Right renal pelvis (tissue), 4 donors: ENCODE measurements at regions not wholly inside any gene's neighbourhood (a gene's known extent, or its start where the extent isn't known, plus 50 kb on each side); places are given as distances from the start of the nearest gene placed in this dataset.

ENCODE experiments used
- DNase-seq, 4 donors: peaks; one replicate each; pipeline ENCODE4 v3.0.0-alpha.2; 2013; ENCODE audit warnings: low read depth in 4 of 4, low spot score in 3 of 4, missing footprints in 1 of 4

DNA sequence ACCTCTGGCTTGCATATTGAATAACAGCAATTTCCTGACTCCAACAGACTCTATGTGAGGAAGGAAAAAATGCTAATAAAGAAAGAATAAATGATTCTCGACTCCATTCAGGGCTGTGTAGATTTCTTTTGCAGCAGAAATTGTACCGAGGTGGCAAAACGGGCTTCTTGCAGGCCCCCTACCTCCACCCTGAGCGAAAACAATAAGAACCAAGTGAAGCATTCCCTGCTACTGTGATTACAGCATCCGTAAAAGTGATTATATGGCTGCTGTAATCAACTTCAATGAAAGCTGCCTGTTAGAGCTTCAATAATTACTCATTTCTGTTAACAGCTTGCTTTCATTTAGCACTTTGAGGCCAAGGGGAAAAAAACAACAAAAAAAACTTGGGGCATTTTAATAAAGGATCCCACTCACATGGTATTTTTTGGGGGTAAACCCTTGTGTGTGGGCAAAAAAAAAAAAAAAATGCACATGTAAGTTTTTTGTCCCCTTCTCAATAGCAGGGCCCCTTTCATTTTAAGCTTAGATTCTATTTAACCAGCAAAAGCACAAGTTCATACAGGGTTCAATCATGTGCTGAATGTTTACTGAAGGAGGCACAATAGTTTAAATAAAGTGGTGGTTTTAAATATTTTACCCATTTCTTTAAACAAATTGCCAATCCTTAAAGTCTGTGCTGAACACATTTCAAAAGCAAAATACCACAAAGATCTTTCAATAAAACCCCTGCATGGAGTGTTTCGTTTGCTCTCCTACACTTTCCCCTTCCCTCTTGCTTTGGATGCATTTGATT lies 271.6 kb downstream of the LMO4 start:
- DNase-seq = no peak

DNA sequence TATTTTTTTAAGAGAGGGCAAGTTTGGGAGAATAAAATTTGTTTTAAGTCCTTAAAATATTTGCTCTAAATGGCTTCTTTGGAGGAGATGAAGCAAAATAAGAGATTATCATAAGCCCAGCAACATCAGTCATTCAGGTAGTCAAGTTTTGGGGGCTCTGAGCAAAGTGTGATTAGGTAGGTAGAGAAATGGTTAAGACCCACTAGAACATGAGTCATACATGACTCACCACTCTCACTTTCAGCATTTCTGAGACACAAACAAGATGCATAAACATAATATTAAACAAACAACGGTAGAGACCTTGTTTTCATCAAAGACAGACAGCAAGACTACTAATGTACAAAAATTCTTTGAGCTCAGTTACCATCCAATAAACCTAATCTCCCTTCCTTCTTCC lies 272.2 kb downstream of the LMO4 start:
- DNase-seq = no peak

DNA sequence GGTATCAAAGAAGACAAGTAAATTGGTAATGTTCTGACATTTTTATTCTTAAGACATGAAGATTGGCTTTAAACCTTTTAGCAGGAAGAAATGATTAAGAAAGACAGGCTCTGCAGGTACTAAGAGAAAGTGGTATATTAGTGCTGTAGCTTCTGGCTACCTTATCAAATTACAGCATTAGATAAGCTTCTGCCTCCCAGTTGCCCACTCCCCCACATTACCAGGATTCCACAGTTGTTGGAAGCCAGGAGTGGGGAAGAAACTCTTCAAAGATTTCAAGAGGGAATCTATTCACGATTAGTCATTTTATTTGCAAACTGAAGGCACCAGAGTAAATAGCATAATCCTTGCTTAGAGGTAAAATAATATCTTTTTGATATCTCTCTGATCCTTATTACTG lies 274.9 kb downstream of the LMO4 start:
- DNase-seq = no peak

DNA sequence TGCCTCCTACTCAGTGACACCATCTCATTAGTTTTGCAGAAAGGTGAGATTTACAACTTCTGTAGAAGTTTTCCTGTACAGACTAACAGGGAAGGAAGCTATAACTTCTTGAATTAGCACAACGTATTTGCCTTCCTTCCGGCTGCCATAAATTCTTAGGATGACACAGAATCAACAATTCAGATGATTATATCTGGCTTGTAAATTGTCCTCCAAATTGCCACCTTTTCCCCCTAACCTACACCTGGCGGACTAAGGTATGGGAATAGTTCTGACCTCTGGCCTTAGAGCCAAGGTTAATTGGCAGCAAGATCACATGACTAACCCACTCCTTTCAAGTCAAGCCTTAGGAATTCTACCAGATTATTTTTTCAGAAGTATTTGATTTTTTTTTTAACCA lies 284.3 kb downstream of the LMO4 start:
- DNase-seq = no peak

DNA sequence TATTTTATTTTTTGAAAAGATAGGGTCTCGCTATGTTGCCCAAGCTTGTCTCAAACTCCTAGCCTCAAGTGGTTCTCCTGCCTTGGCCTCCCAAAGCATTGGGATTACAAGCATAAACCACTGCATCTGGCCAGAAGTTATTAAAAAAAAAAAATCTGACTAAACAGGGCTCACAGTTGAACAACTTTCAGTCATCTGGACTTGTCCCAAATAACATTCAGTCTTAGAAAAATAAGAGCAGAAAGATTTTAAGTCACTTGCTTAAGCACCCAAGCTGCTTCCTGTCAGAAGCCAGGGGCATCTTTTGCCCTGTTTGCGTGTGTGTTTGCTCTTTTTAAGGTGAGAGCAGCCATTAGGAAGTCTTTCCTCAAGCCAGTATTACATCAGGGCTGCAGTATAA lies 286.8 kb downstream of the LMO4 start:
- no peak for DNase-seq

DNA sequence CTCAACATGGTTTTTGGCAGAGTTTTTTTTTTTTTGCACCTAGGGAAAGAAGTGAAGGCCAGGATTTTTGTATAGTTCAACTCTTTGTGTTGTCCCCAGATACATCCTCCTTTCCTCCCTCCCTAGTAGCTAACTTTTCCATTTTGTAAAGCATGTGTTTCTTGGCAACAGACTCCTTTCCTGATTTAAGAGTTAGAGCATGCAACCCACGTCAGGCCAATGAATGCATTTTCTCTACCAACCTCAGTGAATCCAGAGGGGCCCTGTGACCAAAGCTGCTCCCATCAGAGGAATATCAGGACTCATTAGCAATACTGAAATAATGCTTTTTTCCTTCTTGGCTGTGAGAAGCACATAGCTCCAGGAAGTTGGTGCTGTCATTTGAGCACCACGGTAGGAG lies 287.2 kb downstream of the LMO4 start:
- no peak for DNase-seq

DNA sequence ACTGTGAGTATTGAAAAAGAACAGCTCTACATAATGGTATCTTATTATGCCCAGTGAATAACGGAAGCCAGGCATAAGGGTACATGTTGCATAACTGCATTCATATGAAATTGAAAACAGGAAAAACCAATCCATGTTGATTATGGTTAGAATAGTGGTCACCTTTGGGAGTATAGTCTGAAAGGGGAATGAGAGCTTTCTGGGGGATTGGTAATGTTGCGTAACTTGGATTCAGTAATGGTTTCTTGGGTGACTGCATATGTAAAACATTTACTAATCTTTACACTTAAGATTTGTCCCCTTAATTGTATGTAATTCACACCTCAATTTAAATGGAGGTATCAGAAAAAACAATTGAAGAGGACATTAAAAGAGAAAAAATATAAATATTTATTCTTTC lies 292.1 kb downstream of the LMO4 start:
- no peak for DNase-seq

DNA sequence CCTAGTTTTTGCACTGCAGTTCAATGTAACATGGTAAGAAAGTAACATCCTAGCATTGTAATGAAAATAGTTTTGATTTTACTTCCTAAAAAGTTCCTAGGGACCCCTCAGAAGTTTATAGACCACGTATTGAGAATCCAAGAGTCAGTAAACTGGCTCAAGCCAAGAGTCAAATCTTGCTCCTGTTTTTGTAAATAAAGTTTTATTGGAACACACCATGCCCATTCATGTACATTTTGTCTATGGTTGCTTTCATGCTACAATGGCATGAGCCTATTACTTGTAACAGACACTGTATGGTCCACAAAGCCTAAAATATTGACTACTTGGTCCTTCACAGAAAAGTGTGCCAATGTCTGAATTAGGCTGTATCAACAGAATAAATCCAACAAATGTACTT lies 301.0 kb downstream of the LMO4 start:
- DNase-seq = no peak

DNA sequence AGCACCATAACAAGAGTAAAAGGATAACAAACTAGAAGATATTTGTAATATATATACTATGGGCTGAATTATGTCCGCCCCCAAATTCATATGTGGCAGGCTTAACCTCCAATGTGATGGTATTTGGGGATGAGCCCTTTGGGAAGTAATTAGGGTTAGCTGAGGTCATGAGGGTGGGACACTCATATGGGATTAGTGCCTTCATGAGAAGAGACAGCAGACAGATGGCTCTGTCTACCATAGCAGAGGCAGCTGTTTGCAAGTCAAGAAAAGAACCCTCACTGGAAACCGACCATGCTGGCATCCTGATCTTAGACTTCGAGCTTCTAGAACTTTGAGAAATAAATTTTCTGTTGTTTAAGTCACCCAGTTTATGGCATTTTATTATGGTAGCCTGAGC lies 303.6 kb downstream of the LMO4 start:
- DNase-seq = no peak

DNA sequence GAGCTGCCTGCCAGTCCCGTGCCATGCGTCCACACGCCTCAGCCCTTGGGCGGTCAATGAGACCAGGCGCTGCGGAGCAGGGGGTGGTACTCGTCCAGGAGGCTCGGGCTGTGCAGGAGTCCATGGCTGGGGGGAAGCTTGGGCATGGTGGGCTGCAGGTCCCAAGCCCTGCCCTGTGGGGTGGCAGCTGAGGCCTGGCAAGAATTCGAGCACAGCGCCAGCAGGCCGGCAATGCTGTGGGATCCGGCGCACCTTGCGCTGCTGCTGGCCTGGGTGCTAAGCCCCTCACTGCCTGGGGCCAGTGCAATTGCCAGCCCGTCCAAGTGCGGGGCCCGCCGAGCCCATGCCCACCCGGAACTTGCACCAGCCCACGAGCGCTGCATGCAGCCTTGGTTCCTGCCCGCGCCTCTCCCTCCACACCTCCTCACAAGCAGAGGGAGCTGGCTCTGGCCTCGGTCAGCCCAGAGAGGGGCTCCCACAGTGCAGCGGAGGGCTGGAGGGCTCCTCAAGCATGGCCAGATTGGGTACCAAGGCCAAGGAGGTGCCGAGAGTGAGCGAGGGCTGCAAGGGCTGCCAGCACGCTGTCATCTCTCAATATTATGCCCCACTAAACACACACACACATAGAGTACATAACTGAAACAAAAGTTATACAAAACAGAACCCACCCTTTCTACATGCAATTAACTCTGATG lies 307.7 kb downstream of the LMO4 start:
- no peak for DNase-seq

DNA sequence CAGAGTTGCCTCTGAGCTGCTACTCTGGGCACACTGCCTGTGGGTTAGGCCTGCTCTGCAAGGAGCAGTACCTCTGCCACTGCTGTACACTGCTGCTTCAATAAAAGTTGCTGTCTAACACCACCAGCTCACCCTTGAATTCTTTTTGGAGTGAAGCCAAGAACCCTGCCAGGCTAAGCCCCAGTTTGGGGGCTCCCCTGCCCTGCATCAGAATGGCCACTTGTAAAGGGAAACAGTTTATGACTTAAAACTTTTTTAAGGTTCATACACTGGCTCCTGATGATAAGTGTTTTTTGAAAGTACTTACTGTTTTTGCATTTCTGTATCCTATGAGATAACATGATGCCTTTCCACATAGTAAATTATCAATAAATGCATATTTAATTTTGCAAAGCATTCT lies 310.0 kb downstream of the LMO4 start:
- DNase-seq = no peak

DNA sequence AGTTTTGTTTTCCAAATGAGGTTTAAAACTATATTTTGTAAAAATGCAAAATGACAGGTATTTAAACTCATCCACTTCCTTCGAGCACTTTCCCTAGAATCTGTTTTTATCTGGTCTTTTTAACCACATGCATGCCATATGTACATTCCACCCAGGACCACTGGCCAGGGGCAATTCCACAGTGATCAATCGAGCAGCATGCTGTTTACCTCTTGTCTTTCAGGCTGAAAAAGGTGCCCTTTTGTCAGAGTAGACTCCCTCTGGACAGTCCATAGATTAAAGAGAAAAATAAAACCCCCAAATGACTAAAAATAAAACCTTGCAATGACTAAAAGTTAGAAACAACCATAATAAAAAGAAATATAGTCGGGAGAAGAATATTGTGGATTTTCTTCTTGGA lies 313.3 kb downstream of the LMO4 start:
- DNase-seq = no peak

DNA sequence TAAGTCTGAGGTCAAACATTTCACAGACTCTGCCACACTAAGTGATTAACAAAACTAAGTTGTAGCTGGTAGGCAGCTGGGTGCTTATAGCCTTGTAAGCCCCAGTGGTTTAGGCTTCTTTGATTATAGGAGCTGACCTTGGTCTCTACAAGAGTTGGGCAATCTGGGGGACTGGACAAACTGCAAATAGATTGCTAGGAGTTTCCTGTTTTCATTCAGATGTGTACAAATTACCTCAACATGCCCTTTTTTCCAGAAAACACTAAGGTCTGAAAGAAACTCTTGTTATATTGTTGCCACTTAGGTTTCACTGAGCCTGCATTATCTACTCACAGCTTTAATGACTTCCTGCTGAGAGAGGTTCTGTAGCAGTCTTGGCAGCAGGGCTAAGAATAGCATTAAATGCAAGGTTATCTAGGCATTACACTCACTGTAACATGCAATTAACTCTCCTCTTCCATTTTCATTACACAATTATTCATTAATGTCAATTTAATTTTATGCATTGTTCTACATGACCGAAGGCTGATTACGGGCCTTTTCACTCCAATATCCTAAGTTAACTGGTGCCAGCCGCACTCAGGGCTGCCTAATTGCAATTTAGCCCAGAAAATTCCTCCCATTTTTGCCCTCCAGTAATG lies 314.0 kb downstream of the LMO4 start:
- peak in 2 of 4 donors; percentile 4 to 12 for DNase-seq

DNA sequence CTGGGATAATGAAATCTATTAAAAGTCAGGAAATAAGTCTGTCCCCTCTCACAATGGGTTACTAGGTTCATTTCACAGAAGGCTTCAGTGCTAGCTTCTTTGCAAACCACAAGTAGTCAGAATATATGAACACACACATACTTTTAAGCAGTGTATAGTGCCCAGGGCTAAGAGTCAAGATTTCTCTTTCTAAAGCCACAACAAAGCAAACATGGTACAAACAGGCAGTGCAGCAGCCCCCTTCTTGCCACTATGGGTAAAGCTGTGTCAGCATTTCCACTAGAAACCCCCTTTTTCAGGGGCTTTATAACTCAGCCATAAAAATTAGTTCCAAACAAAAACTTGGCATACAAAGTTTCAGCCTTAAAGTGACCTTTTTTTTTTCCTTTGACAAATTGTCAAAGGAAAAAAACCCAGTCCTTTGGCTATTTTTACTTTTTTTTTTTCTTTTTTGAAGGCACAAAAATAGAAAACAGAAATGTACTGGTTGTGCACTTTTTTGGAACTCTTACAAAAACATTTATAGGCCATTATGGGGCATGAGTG lies 315.4 kb downstream of the LMO4 start:
- DNase-seq = no peak

DNA sequence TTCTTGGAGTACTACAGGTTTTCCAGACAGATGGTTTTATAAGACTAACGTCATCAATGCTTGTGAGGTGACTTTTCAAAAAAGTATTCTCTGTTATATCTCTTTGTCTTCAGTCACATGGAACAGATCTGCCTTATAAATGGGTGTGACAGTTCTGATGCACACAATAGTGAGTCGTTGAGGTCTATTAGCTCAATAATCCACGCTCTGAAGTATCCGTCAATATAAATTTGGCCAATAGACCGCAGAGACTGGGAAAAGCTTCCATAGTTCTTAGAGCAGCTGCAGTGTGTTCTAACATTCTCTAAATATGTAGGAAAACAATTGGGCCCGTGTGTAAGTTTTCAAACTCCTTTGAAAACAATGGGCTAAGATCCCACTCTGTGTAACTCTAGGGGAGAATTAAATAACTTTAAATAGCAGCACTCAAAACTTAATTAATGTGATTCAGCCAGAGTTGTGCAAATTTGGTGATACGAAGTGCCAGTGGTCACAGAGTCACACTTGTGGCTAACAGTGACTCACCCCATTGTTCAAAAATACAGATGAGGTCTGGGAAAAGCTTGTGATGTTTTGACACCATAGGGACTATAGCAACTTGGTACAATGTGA lies 316.0 kb downstream of the LMO4 start:
- DNase-seq = no peak

DNA sequence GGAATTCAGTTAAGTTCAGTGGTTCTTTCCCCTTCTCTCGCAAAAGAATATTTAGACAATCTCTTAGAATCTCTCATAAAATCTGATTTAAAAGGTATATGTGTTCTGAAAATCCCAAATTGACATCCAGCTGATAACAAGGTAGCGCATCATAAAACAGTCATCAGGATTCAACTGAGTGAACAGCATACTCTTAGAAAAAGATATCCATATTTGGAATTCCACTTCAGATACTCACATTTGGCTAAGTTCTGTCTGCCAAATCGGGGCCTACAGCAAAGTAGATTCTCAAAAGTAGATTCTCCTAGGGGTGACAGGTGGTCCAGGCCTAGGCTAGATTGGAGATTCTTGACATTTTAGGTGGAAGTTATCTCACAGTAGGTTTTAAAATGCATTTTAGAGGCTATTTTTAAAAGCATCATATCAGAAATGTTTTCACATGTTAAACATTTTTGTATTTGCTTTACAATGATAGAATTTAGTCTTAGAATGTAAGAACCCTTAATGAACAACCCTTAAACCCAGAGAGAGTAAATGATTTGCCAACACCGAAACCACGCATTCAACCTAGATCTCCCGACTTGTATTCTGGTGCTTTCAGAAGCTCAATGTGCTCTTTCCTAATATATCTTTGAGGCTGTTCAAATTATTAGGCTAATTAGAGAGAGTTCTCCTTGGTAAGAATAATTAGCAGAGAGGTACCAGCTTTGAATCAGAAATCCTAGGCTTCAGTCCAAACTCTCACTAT lies 318.9 kb downstream of the LMO4 start:
- DNase-seq = no peak

DNA sequence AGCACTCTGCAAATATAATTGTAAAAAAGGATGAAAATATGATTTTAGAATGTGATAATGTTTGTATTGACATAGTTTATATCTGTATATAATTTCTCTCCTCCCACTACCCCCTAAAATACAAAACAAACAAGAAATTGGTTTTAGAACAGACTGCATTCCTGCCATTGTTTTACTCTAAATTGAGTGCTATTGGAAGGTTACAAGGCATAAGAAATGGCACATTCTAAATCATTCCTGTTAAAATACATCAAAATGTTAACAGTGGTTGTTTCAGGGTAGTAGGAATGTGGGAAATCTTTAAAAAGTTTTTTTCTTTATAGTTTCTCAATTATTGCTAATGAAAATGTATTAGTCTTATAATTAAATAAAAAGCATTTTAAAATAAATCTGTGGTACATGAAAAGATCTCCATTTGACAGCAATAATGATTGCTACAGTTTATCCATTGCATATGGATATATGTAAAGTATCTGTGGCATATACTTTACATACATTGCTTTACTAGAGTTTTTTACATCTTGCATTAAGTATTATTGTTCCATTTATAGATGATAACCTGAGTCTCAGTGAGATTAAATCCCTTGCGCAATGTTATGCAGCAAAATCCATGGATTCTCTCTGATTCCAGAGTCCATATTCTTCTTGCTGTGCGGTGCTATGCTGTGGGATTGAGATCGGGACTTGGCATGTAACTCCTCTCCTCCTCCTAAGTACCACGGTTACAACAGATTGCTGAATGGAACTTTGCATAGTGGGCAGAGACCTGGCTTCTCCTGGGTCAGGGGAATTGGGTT lies 319.8 kb downstream of the LMO4 start:
- no peak for DNase-seq

DNA sequence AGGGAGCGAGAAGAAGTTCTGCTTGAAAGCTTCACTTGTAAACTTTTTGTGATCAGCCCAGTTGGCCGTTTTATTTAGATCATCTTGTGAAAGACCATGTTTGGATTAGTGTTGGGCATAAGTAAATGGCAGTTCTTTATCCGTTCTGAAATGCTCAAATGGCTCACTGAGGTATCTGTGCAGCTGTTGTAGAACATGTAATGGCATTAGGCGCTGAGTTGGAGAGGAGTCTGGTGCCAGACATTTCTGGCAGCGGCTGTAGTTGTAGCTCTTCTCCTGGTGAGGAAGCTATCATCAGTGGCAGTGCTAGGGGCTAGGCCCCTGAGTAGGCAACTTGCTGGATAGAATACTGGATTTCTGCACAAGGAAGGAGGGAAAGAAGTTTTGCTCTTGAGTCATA lies 321.6 kb downstream of the LMO4 start:
- DNase-seq = no peak

DNA sequence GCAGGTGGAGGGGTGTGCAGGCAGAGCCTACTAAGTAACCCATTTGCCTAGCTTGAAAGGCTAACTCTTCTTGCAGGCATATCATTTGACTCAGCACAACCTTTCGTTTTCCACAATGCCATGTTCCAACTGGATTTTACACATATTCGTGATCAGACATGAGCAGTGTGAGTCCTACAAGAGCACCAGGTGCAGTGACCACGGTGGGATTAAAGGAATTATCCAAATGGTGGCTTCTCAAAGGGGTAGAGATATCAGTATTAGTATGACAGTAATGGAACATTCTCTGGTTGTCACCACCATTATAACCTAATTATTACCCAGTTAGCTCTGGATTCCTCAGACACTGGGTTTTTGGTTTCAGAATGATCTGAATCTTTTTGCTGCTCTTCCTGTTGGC lies 323.5 kb downstream of the LMO4 start:
- no peak for DNase-seq

DNA sequence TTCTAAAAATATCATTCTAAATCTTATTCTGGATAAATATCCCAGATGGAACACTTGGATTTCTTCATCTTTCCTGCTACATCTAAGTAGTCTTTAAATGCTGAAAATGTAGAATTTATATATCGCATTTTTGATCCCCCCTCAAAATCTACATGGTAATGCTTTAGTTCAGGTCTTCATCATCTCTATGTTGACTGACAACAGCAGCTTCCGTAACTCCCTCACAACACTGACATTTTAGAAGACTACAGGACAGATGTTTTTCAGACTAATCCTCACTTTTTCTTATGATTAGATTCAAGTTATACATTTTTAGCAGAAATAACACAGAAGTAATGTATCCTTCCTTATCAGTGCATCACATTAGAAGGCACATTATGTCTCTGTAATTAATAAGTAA lies 336.5 kb downstream of the LMO4 start:
- DNase-seq = no peak
